ENCODE measurements at regions not wholly inside any gene's neighbourhood (a gene's known extent, or its start where the extent isn't known, plus 50 kb on each side); places are given as distances from the start of the nearest gene placed in this dataset.
"Not testable (repeated sequence)": the region's sequence is repeated elsewhere in the genome, so short reads cannot be mapped to it uniquely, and the experiment has no call there.

DNA sequence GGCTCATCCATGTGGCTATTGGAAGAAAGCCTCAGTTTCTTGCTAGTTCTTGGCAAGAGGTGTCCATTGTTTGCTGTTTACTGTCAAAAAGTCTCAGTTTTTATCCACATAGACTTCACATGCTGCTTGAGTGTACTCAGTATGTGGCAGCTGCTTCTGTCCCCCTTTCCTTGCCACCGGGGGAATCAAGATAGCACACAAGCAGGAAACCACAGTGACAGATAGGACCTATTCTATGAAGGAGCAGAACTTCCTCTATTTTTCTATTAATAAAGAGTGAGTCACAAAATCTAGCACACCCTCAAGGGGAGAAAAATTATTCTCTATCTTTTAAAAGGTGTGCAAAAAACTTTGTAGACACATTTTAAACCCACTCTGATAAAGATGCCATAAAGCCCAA is 121.4 kb upstream of the GMNC start:
- TF ChIP-seq CTCF (IDR thresholded peaks at IDR 0.05; ENCODE audit: low read depth, low read length, missing control alignments): no peak
- DNase-seq (ENCODE audit: low read depth): no peak
- no peak overlapping the region for H3K4me3 ChIP-seq (ENCODE audit: low read depth, low read length)

DNA sequence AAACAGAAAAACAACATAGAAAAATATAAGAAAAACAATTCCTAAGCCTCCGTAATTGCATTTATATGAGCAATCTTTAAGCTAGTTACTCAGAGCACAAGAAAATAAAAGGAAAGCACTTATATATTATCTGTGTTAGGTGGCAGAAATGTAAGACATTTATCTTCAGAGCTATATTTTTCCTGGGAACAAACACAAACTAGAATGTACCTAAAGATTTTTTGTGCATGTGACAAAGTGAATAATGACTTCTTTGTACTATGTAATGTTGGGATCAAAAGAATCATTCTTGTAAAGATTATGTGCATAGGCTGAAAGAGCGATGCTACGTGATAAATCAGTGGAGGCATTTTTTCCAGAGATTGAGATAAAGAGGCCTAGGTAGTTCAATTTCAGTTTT is 111.3 kb upstream of the GMNC start:
- no peak overlapping the region for H3K4me3 ChIP-seq (ENCODE audit: low read depth, low read length)
- DNase-seq (ENCODE audit: low read depth): no peak
- no peak for TF ChIP-seq CTCF (IDR thresholded peaks at IDR 0.05; ENCODE audit: low read depth, low read length, missing control alignments)

DNA sequence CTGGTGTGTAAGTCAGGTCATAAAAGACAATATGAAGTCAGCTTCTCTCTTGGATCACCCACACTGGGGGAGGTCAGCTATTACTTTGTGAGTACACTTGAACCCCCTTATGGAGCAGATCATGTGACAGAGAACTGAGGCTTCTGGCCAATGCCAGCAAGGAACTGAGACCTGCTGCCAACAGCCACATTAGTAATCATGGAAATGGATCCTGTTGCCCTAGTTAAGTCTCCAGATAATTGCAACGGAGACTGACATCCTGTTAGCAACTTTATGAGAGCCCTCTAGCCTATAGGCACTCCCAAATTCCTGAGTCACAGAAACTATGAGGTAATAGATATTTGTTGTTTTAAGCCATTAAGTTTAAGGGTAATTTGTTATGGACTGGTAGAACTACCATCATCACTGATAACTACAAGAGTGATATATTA is 110.4 kb upstream of the GMNC start:
- DNase-seq (ENCODE audit: low read depth): no peak
- no peak for TF ChIP-seq CTCF (IDR thresholded peaks at IDR 0.05; ENCODE audit: low read depth, low read length, missing control alignments)
- H3K4me3 ChIP-seq (ENCODE audit: low read depth, low read length): no peak overlapping the region

DNA sequence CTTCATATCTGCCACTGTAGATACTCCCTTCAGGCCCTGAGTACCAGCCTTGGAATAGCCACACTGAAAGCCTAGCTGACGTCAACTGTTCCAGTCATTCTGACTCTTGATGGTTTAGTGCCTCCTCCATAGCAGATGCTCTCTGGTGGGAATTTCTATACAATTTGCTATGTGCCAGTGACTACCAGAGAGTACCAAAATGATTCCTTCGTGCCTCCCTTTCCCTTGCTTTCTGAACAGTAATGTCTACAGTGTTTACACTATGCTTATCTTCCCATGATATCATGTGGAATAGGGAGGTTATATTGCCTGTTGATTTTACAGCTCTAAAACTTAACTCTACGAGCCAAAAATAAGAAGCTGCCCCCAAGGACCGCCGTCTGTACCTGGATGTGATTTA is 109.7 kb upstream of the GMNC start:
- H3K4me3 ChIP-seq (ENCODE audit: low read depth, low read length): no peak overlapping the region
- no peak for DNase-seq (ENCODE audit: low read depth)
- no peak for TF ChIP-seq CTCF (IDR thresholded peaks at IDR 0.05; ENCODE audit: low read depth, low read length, missing control alignments)

DNA sequence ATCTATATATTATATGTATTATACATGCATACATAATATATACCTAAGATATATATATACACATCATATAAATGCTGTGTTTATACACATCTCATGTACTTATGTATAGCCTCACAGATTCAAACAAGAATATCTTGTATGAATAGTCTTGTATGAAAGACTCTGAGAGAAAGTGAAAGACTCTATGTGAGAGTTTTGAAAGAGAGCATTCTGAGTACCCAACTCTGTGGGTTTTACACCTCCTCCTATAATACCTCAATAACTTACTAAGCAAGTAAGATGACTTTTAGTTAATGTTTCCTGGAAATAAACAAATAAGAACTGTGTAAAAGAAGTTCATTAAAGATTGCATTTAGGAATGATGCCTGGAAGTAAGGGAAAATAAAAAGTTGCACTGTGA is 108.1 kb upstream of the GMNC start:
- DNase-seq (ENCODE audit: low read depth): no peak
- no peak overlapping the region for H3K4me3 ChIP-seq (ENCODE audit: low read depth, low read length)
- no peak for TF ChIP-seq CTCF (IDR thresholded peaks at IDR 0.05; ENCODE audit: low read depth, low read length, missing control alignments)

DNA sequence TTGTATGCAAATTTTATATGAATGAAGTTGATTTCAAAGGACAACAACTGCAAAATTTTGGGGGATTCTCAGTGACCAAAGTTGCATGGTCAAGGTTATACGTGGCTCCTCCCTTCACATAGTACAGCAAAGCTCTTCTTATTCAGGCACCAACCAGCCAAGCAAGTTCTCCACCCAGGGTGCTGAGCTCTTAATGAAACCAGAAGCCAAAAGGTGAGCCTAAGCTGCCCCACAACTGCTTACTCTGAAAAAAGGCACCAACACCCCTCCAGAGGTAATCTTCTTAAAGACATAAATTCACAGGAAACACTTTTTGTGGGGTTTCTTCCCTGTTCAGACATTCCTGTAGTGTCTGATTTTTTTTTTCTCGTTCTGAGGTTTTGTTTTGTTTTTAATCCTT is 106.1 kb upstream of the GMNC start:
- H3K4me3 ChIP-seq (ENCODE audit: low read depth, low read length): no peak overlapping the region
- TF ChIP-seq CTCF (IDR thresholded peaks at IDR 0.05; ENCODE audit: low read depth, low read length, missing control alignments): no peak
- DNase-seq (ENCODE audit: low read depth): no peak

- not testable (repeated sequence) for DNase-seq (ENCODE audit: low read depth); H3K4me3 ChIP-seq (ENCODE audit: low read depth, low read length)
Observed at GRCh38 chr3:190964931-190965330, 102.4 kb upstream of the GMNC start.

GRCh38 chr3:190959077-190959476 is 96.6 kb upstream of the GMNC start:
- no peak overlapping the region for H3K4me3 ChIP-seq (ENCODE audit: low read depth, low read length)
- no peak for TF ChIP-seq CTCF (IDR thresholded peaks at IDR 0.05; ENCODE audit: low read depth, low read length, missing control alignments)
- no peak for DNase-seq (ENCODE audit: low read depth)

All from GM12864 (cell line).